PC-9 (cell line): ENCODE measurements at regions not wholly inside any gene's neighbourhood (a gene's known extent, or its start where the extent isn't known, plus 50 kb on each side); places are given as distances from the start of the nearest gene placed in this dataset.

Experiments
- EZH2 ChIP-seq: fragments of 200-600 bp; sonication (generic); IDR thresholded peaks from 2 replicates; pipeline ENCODE4 v1.8.0; 2017; ENCODE audit warnings: antibody characterized with exemption, low read depth
- TF ChIP-seq, protein P1 (sequence below): fragments of 200-600 bp; sonication (generic); conservative IDR thresholded peaks from 2 replicates; pipeline ENCODE4 v1.6.1; 2017; ENCODE audit warnings: mixed run types, antibody characterized with exemption, mild to moderate bottlenecking, moderate library complexity

DNA sequence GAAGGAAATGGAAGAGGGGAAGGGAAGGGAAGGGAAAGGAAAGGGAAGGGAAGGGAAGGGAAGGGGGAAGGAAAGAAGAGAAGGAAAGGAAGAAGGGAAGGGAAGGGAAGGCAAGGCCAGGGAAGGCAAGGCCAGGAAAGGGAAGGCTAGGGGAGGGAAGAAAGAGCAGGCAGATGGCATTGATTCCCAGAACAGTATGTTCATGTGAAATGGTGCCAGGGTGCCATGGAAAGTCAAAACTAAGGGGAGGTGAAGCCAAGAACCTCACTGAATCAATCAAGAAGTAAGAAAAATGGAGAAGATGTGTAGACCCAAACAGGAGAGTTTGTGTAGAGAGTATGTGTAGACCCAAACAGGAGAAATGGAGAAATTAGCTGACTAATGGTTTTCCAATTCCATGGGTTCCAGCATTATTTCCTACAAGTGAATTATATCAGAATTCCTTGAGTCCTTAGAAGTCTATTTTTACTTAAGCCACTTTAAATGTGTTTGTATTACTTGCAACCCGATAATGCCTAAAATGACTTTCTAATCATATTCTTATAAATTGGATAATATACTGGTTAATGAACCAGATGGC is 367.6 kb downstream of the TXNL1 start:
- TF ChIP-seq, protein P1, sequence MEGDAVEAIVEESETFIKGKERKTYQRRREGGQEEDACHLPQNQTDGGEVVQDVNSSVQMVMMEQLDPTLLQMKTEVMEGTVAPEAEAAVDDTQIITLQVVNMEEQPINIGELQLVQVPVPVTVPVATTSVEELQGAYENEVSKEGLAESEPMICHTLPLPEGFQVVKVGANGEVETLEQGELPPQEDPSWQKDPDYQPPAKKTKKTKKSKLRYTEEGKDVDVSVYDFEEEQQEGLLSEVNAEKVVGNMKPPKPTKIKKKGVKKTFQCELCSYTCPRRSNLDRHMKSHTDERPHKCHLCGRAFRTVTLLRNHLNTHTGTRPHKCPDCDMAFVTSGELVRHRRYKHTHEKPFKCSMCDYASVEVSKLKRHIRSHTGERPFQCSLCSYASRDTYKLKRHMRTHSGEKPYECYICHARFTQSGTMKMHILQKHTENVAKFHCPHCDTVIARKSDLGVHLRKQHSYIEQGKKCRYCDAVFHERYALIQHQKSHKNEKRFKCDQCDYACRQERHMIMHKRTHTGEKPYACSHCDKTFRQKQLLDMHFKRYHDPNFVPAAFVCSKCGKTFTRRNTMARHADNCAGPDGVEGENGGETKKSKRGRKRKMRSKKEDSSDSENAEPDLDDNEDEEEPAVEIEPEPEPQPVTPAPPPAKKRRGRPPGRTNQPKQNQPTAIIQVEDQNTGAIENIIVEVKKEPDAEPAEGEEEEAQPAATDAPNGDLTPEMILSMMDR = no peak
- TF ChIP-seq EZH2 = no peak
